ENCODE measurements at regions not wholly inside any gene's neighbourhood (a gene's known extent, or its start where the extent isn't known, plus 50 kb on each side); places are given as distances from the start of the nearest gene placed in this dataset.
"Not testable (repeated sequence)": the region's sequence is repeated elsewhere in the genome, so short reads cannot be mapped to it uniquely, and the experiment has no call there.

DNA sequence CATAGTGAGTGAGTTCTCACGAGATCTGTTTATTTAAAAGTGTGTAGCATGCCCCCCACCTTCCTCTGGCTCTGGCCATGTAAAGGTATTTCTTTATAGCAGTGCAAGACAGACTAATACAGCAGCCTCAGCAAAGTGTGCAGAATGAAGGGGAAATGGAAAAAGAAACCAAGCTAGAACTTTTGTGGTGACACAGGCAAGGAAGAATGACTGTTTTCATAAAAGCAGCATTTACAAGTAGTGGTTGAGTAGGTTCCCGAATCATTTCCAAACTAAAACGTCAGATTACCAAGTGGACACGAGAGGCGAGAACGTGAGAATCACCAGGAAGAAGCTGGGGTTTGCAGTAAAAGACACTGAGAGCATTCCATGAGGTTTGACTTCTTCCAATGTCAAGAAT lies 100.2 kb upstream of the AKAP13 start:
- 70% methylated on average over 6 of the region's 6 CpGs for WGBS

DNA sequence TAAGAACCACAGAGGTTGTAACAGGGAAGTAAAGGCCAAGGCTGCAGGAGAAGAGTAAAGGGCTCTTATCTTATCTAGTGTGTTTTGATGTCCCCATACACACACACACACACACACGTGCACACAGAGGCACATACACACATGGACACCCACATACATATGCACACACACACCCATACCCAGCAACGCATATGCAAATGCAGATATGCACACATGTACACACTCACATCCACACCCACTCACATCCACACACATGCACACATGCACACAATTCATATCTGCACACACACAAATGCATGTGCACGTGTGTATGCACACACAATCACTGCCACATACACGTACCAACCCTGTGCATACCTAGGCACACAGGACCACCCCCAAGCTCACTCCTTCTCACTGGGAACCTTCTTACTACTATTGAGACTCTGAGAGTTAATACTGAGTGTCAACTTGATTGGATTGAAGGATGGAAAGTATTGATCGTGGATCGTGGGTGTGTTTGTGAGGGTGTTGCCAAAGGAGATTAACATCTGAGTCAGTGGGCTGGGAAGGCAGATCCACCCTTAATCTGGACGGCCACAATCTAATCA lies 99.0 kb upstream of the AKAP13 start:
- no peaks in the 10 kb centered on the region for H3K36me3 ChIP-seq (ENCODE audit: control insufficient read depth in 2 of 2, insufficient read depth in 2 of 2, low read length in 1 of 2)
- H3K4me1 ChIP-seq (ENCODE audit: control insufficient read depth in 2 of 2, insufficient read depth in 2 of 2, low read length in 2 of 2) = peaks cover 5 to 15% of the 10 kb centered on the region in 2 donors
- no peak overlapping the region for H3K4me3 ChIP-seq (ENCODE audit: low read length in 2 of 2)
- WGBS = 98% methylated on average over 7 of the region's 7 CpGs
- DNase-seq (ENCODE audit: low read depth in 6 of 9, low spot score in 9 of 9) = no peak
- H3K27ac ChIP-seq (ENCODE audit: low read depth in 1 of 2, low read length in 1 of 2) = no peak overlapping the region
- no peaks in the 10 kb centered on the region for H3K27me3 ChIP-seq (ENCODE audit: control insufficient read depth in 2 of 2, insufficient read depth in 1 of 2, low read length in 1 of 2)
- no peaks in the 10 kb centered on the region for H3K9me3 ChIP-seq (ENCODE audit: control insufficient read depth in 2 of 2, insufficient read depth in 1 of 2, low read length in 1 of 2)

More for the DNA sequence above, 100.2 kb upstream of the AKAP13 start:
- Histone ChIP-seq H3K27ac (ENCODE audit: low read depth in 1 of 2, low read length in 1 of 2) (no peak overlapping the region), H3K36me3 (ENCODE audit: control insufficient read depth in 2 of 2, insufficient read depth in 2 of 2, low read length in 1 of 2) (no peaks in the 10 kb centered on the region), H3K27me3 (ENCODE audit: control insufficient read depth in 2 of 2, insufficient read depth in 1 of 2, low read length in 1 of 2) (no peaks in the 10 kb centered on the region), H3K9me3 (ENCODE audit: control insufficient read depth in 2 of 2, insufficient read depth in 1 of 2, low read length in 1 of 2) (no peaks in the 10 kb centered on the region), H3K4me3 (ENCODE audit: low read length in 2 of 2) (no peak overlapping the region), H3K4me1 (ENCODE audit: control insufficient read depth in 2 of 2, insufficient read depth in 2 of 2, low read length in 2 of 2) (peaks cover 5 to 15% of the 10 kb centered on the region in 2 donors)
- no peak for DNase-seq (ENCODE audit: low read depth in 6 of 9, low spot score in 9 of 9)

DNA sequence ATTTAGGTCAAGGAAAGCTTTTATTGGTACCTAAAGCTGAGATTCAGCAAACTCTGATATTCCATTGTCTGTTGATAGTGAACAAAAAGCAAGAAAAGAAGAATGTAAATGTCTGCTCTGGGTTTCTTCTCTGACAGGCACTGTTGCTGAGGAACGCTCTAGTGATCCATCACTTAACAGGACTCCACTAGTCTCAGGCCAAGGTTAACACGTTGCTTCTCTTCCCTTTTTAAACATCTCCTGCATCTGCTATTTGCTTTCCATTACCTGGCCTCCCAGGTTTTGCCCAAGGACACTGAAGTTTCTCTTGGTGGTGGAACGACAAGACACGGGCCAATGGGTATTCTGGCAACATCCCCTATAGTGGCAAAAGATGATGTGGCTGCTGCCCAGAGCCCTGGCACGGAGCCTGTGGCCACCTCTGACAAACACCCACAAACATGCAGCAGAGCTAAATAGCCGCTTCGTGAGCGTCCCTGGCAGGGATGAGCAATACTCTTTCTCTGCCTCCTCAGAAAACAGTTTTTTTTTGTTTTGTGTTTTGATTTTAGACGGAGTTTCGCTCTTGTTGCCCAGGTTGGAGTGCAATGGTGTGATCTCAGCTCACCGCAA lies 97.8 kb upstream of the AKAP13 start:
- no peaks in the 10 kb centered on the region for H3K9me3 ChIP-seq (ENCODE audit: control insufficient read depth in 2 of 2, insufficient read depth in 1 of 2, low read length in 1 of 2)
- 95% methylated on average over 11 of the region's 11 CpGs for WGBS
- no peak for DNase-seq (ENCODE audit: low read depth in 6 of 9, low spot score in 9 of 9)
- no peak overlapping the region for H3K4me3 ChIP-seq (ENCODE audit: low read length in 2 of 2)
- H3K27me3 ChIP-seq (ENCODE audit: control insufficient read depth in 2 of 2, insufficient read depth in 1 of 2, low read length in 1 of 2) = no peaks in the 10 kb centered on the region
- no peak overlapping the region for H3K27ac ChIP-seq (ENCODE audit: low read depth in 1 of 2, low read length in 1 of 2)
- H3K4me1 ChIP-seq (ENCODE audit: control insufficient read depth in 2 of 2, insufficient read depth in 2 of 2, low read length in 2 of 2) = peaks cover 3 to 12% of the 10 kb centered on the region in 2 donors
- H3K36me3 ChIP-seq (ENCODE audit: control insufficient read depth in 2 of 2, insufficient read depth in 2 of 2, low read length in 1 of 2) = no peaks in the 10 kb centered on the region

DNA sequence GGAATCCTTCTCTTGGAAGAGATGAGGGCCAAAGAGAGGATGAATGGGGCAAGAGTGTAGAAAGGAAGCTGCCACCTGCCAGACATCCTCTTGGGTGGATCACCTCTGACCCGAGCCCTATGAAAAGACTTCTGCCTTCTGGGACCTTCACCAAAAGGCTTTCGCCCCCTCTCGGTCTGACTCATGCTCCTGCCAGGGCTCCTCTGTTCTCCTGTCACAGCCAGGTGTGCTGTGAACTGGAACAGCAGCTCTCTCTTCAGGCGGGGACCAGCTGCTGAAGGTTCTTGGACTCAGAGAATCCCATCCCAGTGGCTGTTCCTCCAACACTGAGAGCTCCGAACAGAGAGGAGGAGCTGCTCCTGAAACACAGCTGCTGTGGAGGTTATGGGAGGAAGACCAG lies 96.6 kb upstream of the AKAP13 start:
- not testable (repeated sequence) for H3K27ac ChIP-seq (ENCODE audit: low read depth in 1 of 2, low read length in 1 of 2); H3K4me1 ChIP-seq (ENCODE audit: control insufficient read depth in 2 of 2, insufficient read depth in 2 of 2, low read length in 2 of 2); H3K27me3 ChIP-seq (ENCODE audit: control insufficient read depth in 2 of 2, insufficient read depth in 1 of 2, low read length in 1 of 2); H3K36me3 ChIP-seq (ENCODE audit: control insufficient read depth in 2 of 2, insufficient read depth in 2 of 2, low read length in 1 of 2); H3K4me3 ChIP-seq (ENCODE audit: low read length in 2 of 2); H3K9me3 ChIP-seq (ENCODE audit: control insufficient read depth in 2 of 2, insufficient read depth in 1 of 2, low read length in 1 of 2)
- WGBS = 62% methylated on average over 4 of the region's 5 CpGs
- DNase-seq (ENCODE audit: low read depth in 6 of 9, low spot score in 9 of 9) = peak in 1 of 9 donors; percentile 19

DNA sequence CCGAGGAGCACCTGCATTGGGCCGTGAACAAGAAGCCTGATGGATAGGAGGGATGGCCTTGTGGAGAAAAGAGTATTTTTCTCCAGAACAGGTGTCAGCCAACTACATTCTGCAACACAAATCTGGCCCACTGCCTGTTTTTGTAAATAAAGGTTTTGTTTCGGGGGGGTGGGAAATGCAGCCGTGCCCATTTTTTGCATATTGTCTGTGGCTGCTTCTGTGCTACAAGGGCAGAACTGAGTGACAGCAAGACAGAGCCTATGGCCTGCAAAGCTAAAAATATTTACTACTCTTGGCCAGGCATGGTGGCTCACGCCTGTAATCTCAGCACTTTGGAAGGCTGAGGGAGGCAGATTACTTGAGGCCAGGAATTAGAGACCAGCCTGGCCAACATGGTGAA lies 95.9 kb upstream of the AKAP13 start:
- H3K4me1 ChIP-seq (ENCODE audit: control insufficient read depth in 2 of 2, insufficient read depth in 2 of 2, low read length in 2 of 2) = peaks cover 0 to 3% of the 10 kb centered on the region in 2 donors
- H3K27ac ChIP-seq (ENCODE audit: low read depth in 1 of 2, low read length in 1 of 2) = no peak overlapping the region
- H3K9me3 ChIP-seq (ENCODE audit: control insufficient read depth in 2 of 2, insufficient read depth in 1 of 2, low read length in 1 of 2) = no peaks in the 10 kb centered on the region
- WGBS = 90% methylated on average over 5 of the region's 5 CpGs
- no peak overlapping the region for H3K4me3 ChIP-seq (ENCODE audit: low read length in 2 of 2)
- no peaks in the 10 kb centered on the region for H3K27me3 ChIP-seq (ENCODE audit: control insufficient read depth in 2 of 2, insufficient read depth in 1 of 2, low read length in 1 of 2)
- H3K36me3 ChIP-seq (ENCODE audit: control insufficient read depth in 2 of 2, insufficient read depth in 2 of 2, low read length in 1 of 2) = no peaks in the 10 kb centered on the region
- no peak for DNase-seq (ENCODE audit: low read depth in 6 of 9, low spot score in 9 of 9)

DNA sequence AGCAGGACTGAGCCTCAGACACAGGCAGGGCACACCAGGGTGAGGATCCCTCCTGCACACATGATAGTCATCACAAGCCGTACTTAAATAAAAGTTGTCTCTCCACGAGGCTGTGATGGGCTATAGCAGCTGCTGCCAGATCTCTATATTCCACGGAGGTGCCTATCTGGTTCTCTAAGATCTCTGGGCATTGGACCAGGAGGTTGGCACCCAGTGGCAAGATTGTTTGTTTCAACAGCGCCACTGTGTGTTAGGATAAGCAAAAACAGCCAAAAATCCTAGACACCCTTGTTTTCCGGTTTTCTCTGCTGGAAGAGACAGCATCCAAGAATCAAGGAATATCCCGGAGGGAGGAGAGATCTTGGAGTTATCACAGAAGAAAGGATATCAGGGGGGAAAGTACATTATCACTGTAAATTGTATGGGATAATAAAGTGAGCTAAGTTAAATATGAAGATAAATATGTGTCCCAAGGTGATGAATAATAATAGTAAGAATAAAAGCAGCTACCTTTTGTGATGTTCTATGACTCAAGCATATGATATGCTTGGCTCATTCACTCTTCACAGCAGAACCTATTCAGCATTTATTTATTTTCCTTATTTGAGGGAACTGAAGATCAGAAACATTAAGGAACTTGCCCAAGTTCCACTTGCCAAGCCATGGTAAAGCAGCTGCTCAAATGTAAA lies 90.6 kb upstream of the AKAP13 start:
- DNase-seq (ENCODE audit: low read depth in 6 of 9, low spot score in 9 of 9) = peak in 5 of 9 donors; percentile 20 to 58 (median 39)
- no peak overlapping the region for H3K27ac ChIP-seq (ENCODE audit: low read depth in 1 of 2, low read length in 1 of 2)
- no peaks in the 10 kb centered on the region for H3K36me3 ChIP-seq (ENCODE audit: control insufficient read depth in 2 of 2, insufficient read depth in 2 of 2, low read length in 1 of 2)
- peaks cover 0 to 3% of the 10 kb centered on the region in 2 donors for H3K4me1 ChIP-seq (ENCODE audit: control insufficient read depth in 2 of 2, insufficient read depth in 2 of 2, low read length in 2 of 2)
- no peaks in the 10 kb centered on the region for H3K9me3 ChIP-seq (ENCODE audit: control insufficient read depth in 2 of 2, insufficient read depth in 1 of 2, low read length in 1 of 2)
- 37% methylated on average over 6 of the region's 6 CpGs for WGBS
- no peaks in the 10 kb centered on the region for H3K27me3 ChIP-seq (ENCODE audit: control insufficient read depth in 2 of 2, insufficient read depth in 1 of 2, low read length in 1 of 2)
- H3K4me3 ChIP-seq (ENCODE audit: low read length in 2 of 2) = no peak overlapping the region

DNA sequence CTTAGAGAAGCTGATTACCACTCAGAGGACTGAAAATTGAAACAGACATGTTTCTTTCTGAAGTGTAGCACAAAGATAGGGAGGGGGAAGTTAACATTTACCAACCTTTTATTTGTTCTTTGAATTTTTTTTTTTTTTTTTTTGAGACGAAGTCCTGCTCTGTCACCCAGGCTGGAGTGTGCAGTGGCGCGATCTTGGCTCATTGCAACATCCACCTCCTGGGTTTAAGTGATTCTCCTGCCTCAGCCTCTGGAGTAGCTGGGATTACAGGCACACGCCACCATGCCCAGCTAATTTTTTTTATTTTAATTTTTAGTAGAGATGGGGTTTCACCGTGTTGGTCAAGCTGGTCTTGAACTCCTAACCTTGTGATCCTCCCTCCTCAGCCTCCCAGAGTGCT lies 87.8 kb upstream of the AKAP13 start:
- H3K36me3 ChIP-seq (ENCODE audit: control insufficient read depth in 2 of 2, insufficient read depth in 2 of 2, low read length in 1 of 2); DNase-seq (ENCODE audit: low read depth in 6 of 9, low spot score in 9 of 9); H3K4me1 ChIP-seq (ENCODE audit: control insufficient read depth in 2 of 2, insufficient read depth in 2 of 2, low read length in 2 of 2); H3K27me3 ChIP-seq (ENCODE audit: control insufficient read depth in 2 of 2, insufficient read depth in 1 of 2, low read length in 1 of 2); H3K9me3 ChIP-seq (ENCODE audit: control insufficient read depth in 2 of 2, insufficient read depth in 1 of 2, low read length in 1 of 2); H3K4me3 ChIP-seq (ENCODE audit: low read length in 2 of 2); H3K27ac ChIP-seq (ENCODE audit: low read depth in 1 of 2, low read length in 1 of 2): not testable (repeated sequence)
- WGBS = 94% methylated on average over 5 of the region's 5 CpGs

DNA sequence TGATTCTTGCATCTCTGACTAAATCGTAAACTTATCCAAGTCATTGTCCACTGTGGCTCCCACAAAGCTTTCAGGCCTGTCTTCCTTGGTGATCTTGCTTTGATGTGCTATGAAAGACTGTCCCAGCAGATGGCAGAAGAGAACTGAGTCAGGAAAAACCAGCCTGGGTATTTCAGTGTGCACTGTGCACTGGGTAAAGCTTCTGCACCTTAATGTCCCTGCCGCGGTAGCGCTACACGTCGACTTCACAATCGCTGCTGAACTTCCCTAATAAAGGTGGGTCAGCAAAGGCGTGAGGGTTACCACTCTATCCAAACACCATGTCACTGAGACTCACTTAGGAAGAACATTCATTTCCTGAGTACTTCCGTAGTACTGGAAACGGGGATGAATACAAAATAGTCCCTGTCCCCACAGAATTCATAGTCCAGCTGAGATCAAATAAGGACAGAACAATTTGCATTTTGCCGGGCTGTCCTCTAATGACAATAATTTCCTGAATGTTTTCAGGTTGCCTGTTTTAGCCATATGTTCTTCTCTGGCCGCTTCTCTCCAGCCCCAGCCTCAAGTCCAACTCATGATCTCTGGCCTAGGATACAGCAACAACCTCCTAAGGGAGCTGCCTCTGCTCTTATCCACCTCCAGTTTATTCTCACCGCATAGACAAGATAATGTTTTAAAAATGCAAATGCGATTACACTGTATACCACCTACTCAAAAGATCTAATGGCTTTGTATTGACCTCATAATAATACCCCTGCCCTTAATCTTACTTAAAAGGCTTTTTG lies 83.6 kb upstream of the AKAP13 start:
- no peaks in the 10 kb centered on the region for H3K27me3 ChIP-seq (ENCODE audit: control insufficient read depth in 2 of 2, insufficient read depth in 1 of 2, low read length in 1 of 2)
- no peak overlapping the region for H3K4me3 ChIP-seq (ENCODE audit: low read length in 2 of 2)
- H3K36me3 ChIP-seq (ENCODE audit: control insufficient read depth in 2 of 2, insufficient read depth in 2 of 2, low read length in 1 of 2) = no peaks in the 10 kb centered on the region
- DNase-seq (ENCODE audit: low read depth in 6 of 9, low spot score in 9 of 9) = peak; percentile 24 to 87 (median 66)
- no peaks in the 10 kb centered on the region for H3K9me3 ChIP-seq (ENCODE audit: control insufficient read depth in 2 of 2, insufficient read depth in 1 of 2, low read length in 1 of 2)
- no peak overlapping the region for H3K27ac ChIP-seq (ENCODE audit: low read depth in 1 of 2, low read length in 1 of 2)
- 38% methylated on average over 14 of the region's 14 CpGs for WGBS
- H3K4me1 ChIP-seq (ENCODE audit: control insufficient read depth in 2 of 2, insufficient read depth in 2 of 2, low read length in 2 of 2) = peaks cover 0 to 5% of the 10 kb centered on the region in 2 donors

DNA sequence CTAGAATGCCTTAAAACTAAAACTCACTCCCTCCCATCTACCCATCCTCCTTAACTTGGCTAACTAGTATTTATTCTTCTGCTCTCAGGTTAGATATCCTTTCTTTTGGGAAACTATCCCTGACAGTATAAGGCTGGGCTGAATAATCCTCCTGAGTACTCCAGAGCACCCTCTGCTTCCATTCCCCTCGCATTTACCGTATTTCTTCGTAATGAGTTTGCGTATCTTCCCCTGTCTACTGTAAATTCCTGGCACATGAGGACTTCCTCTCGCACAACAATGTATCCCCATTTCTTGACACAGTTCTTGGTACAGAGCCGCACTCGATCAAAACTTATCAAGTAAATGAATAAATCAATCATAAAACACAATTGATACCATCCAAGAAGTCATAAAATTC lies 82.9 kb upstream of the AKAP13 start:
- Histone ChIP-seq H3K9me3 (ENCODE audit: control insufficient read depth in 2 of 2, insufficient read depth in 1 of 2, low read length in 1 of 2) (no peaks in the 10 kb centered on the region), H3K27me3 (ENCODE audit: control insufficient read depth in 2 of 2, insufficient read depth in 1 of 2, low read length in 1 of 2) (no peaks in the 10 kb centered on the region), H3K27ac (ENCODE audit: low read depth in 1 of 2, low read length in 1 of 2) (no peak overlapping the region), H3K4me3 (ENCODE audit: low read length in 2 of 2) (no peak overlapping the region), H3K4me1 (ENCODE audit: control insufficient read depth in 2 of 2, insufficient read depth in 2 of 2, low read length in 2 of 2) (peaks cover 0 to 5% of the 10 kb centered on the region in 2 donors), H3K36me3 (ENCODE audit: control insufficient read depth in 2 of 2, insufficient read depth in 2 of 2, low read length in 1 of 2) (no peaks in the 10 kb centered on the region)
- DNase-seq (ENCODE audit: low read depth in 6 of 9, low spot score in 9 of 9) = no peak
- WGBS = 98% methylated on average over 7 of the region's 7 CpGs

All from thymus (tissue), 11 donors.